Non-pigmented ciliary epithelial cell (primary cell): ENCODE measurements at regions not wholly inside any gene's neighbourhood (a gene's known extent, or its start where the extent isn't known, plus 50 kb on each side); places are given as distances from the start of the nearest gene placed in this dataset.
"Not testable (repeated sequence)": the region's sequence is repeated elsewhere in the genome, so short reads cannot be mapped to it uniquely, and the experiment has no call there.

Experiments used
- DNase-seq: peaks from one replicate; pipeline ENCODE4 v3.0.0-alpha.2; 2010; ENCODE audit warnings: low read depth

DNA sequence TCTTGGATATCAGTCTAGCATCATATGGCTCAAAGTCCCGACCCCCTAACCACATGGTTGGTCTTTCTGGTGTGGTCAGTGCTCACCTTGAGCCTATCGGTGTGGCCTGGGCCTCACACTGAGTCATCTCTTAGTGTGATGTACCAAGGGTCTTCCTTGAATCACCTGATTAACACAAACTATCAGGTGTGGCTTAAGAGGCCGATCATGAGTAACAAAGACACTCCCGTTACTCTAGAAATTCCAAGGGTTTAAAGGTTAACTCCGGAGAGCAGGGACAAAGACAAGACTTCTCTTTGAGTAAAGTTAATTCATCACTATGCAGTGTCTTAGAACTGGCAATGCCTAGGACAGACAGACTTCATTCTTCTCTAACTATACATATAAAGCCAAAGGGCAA lies 52.3 kb upstream of the ARMC3 start:
- no peak for DNase-seq

DNA sequence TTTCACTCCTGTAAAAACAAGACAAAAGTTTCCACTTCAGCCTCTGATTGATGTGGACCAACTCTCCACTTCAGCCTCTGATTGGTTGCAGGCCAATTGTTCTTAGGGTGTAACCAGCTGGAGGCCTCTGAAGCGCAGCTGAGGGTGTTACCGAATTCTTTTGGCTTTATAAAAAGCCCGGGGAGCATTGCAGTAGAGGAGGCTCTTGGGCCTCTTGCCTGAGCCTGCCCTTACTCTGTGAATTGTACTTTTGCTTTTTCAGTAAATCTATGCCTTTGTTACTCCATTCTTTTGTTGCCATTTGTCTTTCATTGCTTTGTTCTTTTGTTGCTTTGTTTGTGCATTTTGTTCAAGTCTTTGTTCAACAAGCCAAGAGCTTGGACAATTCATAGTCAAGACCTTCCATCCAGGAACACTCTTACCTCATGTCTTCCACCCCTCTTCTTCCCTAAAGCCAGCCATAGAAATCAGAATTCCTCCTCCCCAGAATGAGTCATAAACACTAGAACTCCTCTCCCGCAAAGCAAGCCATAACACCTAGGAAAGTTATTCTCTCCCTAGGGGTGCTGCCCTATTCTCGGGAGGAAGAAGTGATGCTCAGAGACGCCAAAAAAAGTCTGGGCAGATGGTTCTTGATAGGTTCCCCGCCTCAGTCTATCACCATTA lies 53.5 kb upstream of the ARMC3 start:
- DNase-seq = no peak

DNA sequence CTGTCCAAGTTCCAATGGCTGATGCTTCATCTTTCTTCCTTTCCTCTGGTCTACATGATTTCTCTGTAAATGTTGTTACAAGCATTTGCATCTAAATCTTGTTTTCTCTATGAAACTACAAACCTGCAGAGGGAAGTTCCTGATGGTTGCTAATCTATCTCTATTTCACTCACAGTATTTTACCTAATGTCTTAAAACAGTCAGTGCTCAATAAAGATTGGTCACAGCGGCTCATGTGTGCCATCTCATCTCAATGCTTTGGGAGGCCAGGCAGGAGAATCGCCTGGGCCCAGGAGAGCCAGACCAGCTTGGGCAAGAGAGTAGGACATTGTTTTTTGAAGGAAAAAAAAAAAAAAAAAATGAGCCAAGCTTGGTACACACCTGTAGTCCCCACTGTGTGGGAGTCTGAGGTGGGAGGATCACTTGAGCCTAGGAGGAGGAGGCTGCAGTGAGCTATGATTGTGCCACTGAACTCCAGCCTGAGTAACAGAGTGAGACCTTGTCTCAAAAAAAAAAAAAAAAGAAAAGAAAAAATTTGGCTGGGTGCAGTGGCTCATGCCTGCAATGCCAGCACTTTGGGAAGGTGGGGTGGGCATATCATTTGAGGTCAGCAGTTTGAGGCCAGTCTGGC lies 71.3 kb upstream of the ARMC3 start:
- no peak for DNase-seq

DNA sequence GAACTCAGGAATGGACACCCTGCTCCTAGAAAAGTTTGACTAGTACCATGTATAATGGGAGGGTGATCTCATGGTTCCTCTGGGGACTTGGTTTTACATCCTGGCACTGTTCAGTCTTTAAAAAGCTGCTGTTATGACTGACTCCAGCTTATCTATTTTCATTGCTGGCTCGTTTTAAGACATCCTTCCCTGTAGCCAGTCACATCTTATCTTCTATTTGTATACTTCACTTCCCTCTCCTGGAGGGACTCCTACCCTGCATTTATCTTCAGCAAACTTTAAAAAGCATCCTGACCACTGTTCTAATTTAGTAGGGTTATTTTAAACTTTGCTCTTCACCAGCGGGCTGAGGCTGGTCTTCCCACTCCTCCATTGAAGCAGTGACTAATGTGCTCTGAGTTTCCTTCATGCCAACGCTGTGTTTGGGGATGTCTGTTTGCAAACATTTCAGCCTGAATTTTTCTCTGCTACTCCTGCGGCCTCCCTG lies 72.9 kb upstream of the ARMC3 start:
- DNase-seq = no peak

DNA sequence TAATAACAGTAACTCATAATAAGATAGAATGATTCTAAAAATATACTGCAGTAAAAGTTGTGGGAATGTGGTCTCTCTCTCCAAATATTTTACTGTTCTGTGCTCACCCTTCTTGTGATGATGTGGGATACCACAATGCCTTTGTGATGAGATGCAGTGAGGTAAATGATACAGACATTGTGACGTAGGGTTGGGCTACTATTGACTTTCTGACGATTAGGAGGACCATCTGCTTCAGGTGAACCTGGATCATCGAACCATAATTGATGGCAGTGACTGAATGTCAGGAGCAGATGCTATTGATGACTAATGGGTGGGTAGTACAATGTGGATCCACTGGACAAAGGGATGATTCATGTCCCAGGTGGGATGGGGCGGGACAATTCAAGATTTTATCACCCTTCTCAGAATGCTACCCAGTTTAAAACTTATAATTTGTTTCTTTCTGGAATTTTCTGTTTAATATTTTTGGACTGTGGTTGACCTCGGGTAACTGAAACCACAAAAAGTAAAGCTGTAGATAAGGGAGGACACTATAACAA lies 73.9 kb upstream of the ARMC3 start:
- no peak for DNase-seq

DNA sequence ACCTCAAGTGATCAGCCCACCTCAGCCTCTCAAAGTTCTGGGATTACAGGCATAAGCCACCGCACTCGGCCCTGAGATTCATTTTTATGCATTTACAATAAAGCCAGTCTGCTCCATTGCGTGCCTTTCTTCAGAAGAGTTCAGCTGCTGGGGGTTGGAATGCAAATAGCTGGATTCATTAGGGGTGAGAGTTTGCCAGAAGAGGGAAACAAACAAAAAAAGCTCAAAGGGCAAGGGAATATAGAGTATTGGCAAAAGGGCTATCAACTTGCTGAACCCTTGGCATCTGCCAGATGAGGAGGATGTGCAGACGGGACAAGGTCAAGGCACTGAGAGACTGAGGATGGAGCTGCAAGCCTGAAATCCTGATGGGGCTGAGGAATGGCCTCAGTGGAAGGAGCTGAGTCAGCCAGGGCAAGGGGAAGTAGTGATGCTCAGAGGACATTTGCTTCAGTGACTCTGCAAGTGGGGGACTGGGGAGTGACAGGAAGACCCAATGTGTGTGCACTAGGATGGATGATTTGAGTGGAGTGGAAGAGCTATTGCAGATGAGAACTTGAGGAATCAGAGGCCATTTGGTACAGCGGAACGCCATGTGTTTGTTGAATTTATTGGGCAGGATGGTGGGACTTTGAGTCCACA lies 75.0 kb upstream of the ARMC3 start:
- no peak for DNase-seq

DNA sequence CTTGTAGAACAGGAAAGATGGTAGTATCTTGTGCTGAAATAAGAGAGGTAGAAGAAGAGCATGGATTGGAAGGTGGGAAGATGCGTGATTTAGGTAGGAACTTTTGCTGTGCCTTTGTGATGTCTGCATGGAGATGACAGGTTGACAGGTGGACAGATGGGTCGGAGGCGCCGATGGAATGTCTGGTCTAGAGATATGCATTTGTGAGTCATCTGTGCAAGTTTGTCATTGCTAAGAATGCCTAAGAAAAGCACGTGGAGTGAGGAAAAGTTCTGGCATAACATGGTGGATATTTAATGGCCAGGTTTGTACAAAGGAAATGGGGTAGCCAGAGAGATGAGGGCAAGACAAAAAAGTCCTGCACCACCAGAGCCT lies 76.0 kb upstream of the ARMC3 start:
- DNase-seq = no peak

DNA sequence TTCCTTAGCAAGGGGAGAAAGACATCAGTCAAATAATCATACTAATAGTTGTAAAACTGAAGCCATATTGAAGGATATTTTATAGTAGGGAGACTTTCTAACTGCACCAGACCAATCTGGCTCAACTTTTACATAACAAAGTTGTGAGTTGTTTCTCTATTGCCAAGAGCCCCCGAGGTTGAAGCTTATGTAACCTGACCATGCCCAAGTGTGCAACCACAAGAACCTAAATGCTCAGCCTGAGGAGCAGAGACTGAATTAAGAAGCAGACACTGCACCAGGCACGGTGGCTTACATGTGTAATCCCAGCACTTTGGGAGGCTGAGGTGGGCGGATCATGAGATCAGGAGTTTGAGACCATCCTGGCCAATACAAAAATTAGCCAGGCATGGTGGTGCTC lies 77.3 kb upstream of the ARMC3 start:
- no peak for DNase-seq

DNA sequence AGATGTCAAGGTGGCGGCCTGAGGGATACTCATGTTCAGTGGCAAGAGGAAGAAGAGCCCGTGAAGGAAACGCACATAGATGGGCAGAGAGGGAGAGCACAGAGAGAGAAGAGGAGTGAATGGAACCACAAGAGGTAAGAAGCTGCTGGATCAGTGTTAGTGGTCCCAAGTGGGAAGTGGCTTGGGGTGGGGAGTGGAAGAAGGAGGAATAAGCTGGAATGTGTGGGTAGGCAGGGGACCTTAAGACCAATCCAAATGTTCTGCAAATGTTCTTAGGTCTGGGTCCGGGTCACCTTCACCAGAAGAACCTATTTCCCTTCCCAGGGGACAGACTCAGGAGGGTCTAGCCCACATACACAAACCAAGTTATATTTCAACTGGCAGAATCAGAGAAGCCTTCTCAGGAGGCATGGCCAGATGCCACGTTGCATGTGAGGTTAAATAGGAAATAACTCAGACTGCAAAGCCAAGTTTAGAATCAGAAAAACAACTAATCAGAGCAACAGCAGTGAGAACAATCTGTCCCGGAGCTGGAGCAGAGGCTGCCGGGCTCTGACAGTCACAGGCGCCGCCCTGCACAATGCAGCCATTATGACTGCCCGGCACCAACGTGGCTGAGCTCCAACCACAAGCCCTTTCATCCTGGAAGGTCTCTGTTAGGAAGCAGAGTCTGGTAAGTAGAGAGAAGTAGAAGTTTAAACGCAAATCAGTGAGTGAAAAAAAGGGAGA lies 78.6 kb upstream of the ARMC3 start:
- no peak for DNase-seq

DNA sequence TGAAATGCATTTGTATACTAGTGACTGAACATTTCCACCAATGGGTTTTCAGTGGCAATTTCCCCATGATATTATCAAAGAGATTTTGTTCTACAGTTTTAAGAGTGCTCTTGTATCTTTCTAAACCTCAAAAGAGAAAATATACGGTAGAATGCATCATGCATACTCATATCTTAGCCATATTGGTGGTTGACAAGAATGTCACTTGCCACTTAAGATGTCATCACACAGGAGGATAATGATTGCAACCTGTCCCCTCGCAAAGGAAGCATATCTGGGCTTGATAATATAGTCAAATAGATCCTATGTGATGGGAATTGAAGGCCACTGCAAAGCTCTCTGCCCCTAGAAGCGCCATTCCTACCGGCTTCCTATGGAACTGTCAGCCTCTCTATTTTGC lies 79.3 kb upstream of the ARMC3 start:
- DNase-seq = no peak

DNA sequence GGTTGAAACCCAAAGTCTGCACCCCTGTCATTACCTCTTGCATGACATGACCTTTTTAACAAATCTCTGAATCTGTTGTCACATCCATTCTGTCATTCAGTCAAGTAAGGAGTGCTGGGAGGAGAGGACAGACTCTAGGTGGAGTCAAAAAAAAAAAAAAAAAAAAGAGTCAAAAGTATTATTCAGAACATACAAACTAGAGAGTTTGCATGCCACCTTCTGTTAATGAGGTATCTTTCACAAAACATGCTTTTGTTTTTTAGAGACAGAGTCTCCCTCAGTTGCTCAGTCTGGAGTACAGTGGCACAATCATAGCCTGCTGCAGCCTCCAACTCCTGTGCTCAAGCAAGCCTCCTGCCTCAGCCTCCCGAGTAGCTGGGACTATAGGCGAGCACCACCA lies 81.6 kb upstream of the ARMC3 start:
- DNase-seq = no peak

DNA sequence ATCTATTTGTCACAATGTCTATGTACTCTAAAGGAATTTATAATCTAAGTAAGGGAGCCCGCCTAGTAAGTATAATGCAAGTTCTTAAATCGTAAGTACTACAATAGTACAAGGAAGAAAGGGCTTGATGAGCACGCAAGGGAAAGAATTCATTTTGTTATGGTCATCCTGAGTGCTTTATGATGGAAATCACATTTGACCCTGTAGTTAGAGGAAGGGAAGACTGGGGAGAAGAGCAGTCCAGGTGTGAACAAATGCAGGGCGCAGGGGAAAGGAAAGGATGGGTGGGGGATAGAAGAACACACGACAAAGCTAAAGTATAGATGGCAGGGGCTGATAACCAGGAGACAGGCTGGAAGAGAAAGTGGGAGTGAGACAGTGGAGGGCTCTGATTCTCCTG lies 88.2 kb upstream of the ARMC3 start:
- no peak for DNase-seq

DNA sequence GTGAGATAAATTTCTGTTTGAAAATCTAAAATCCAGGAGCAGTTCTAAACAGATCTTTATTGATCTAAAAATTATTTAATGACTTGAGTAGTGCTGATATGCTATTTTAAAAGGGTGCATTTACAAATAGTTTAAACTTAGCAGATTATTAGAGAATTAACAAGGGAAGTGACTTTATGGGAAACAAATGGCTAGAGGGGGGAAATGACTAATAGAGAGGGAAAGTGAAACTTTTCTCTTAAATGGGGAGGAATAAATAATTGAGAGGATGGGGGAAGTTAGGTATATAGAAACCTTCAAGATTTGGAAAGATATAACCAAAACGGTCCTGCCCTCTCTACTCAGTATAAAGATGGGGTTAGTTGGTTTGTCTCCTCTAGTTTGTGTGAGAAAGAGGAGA lies 90.1 kb upstream of the ARMC3 start:
- no peak for DNase-seq

DNA sequence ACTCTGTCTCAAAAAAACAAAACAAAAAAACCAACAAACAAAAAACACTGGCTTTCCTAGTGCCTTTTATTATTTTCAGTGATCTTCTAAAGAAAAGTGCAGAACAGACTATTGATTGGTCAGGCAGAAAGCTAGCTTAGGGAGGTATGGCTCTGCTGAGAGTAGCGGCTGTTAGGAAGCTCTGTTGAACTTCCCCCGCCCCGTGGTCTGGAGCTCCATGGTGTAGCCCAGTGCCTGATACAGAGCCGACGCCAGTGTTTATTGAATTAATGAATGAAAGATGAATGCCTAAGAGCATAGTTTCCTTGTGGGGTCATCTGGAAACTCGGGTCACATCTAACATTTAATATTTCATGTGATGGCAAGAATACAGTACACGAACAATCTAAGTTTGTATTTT lies 90.5 kb upstream of the ARMC3 start:
- no peak for DNase-seq

DNA sequence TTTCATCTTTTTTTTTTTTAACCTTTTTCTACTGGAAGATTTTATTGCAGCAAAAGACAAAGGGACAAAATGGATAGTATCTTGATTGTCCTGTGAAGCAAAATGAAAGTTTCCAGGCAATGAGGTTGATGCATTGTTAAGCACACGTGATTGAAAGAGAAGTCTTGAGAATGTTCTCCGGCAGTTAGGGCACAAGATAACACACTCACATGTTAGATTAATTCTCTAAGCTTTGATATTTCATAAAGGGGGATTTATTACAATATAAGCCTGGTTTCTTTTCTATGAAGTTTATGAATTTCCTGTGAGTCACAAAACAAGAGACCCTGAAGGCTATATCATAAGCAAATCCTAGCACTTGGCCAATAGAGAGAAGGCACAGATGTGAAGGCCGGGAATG lies 93.4 kb upstream of the ARMC3 start:
- no peak for DNase-seq

DNA sequence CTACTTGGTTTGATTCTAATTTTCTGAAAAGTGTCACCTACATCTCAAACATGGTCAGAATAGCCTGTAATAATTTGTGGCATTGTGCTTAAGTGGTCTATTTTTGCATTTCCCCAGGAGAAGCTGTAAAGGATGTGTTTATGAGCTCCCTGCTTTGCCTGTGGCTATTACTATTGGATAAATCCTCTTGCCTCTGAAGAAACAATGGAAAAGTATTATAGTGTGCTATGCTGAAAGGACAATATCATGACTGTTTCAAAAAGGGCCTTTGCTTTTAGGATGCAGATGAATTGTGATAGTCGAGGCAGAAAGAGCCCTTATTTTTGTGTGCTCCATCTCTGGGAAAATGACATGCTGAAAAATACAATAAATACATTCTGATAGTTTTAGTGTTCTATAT lies 94.1 kb upstream of the ARMC3 start:
- no peak for DNase-seq

DNA sequence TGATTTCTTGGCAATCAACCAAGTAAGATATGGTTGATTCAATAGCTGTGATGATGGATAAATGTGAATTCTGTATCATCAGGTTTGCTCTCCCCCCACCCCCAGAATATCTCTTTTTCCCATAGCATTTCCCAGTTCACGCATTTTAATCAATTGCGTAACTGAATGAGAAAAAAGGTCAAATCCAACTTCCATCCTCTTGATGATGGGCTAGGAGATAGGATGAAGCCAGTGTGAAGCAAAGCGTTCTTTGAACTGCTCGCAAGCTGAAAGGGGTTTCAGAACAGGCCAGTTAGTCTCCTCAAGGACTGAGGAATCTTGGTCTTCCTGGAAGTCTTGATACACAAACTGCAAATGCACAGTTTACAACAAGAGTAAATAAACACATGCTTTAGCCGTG lies 94.5 kb upstream of the ARMC3 start:
- DNase-seq = no peak

DNA sequence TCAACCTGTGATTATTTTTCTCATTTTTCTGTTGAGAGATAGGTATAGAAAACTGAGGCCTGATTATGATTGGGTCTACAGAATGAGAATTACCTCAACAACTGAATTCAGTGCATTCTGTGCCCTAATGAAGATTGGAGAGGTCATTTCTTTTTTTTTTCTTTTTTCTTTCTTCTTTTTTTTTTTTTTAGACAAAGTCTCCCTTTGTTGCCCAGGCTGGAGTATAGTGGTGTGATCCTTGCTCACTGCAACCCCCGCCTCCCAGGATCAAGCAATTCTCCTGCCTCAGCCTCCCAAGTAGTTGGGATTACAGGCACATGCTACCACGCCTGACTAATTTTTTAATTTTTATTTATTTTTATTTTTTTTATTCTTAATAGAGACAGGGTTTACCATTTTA lies 95.0 kb upstream of the ARMC3 start:
- DNase-seq = no peak

DNA sequence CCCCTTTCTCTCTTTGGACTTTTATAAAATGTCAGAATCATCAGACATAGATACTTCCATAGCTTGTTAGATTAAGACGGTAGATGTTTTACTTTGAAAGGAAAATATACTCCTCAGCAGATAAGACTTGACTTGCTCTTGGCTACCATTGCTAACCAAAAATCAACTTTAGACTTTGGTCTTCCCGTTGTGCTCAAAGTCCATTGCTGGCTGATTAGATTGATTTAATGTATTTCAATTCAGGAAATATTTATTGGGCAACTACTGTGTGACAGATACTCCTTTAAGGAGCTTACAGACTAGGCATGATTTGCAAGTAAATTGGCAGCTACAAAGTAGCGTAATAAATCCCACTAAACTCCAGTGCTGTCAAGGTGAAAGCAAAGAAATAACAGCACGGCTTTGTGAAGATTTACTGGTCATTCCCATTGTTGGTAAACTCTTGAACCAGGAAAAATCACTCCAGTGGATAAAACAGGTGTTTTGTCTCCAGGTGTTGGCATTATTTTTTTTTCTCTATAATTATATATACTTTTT lies 95.7 kb upstream of the ARMC3 start:
- DNase-seq = no peak

DNA sequence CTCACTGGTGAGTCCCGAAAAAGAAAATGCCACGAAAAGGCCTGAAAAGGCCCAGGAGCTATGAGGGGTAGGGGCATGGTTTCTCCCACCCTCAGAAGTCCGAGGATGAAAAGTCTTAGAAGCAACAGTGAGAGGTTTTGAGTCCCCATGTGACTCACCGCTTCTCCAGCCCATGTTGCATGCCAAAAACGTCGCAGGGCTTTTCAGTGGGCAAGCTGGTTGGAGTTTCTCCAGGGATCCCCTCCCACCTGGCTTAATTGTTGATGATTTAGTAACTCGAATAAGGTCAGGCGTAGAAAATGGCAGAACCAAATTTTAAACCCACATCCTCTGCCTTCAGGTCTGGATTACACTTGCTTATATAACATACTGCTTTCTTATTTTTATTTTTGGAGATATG lies 96.3 kb upstream of the ARMC3 start:
- no peak for DNase-seq

DNA sequence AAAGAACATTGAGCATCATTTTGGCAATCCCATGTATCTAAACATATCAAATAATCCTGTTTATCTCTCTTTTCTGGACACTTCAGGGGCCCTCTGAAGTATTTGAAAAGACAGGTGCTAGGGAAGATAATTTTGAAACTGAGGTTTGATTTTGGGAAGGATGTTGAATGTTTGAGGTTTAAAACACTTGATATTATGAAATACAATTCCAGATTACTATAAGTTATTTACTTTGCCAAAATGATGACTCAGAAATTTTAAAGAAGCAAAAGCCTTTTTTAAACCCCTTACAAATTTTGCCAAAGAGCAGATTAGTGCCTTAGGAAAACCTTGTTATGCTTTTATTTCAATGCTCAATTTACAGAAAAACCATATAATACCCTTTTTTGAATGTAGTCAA lies 99.1 kb upstream of the ARMC3 start:
- not testable (repeated sequence) for DNase-seq

DNA sequence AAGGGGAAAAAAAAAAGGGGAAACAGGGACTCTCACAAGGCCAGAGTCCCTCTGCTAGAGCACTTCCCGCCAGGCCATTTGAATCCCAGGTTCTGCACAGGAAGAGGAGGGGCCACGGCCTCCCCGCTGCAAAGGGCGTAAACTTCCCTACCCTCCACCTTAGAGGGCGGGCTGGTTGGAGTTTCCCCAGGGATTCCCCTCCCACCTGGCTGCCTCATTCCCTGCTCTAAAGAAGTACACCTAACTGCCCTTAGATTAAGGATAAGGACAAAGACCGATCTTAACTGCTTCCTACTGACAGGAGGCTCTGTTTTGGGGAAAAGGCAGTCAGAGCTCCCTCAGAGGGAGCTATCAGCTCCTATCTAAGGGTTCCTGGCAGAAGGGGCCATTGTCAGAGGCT lies 102.0 kb upstream of the ARMC3 start:
- DNase-seq = no peak

DNA sequence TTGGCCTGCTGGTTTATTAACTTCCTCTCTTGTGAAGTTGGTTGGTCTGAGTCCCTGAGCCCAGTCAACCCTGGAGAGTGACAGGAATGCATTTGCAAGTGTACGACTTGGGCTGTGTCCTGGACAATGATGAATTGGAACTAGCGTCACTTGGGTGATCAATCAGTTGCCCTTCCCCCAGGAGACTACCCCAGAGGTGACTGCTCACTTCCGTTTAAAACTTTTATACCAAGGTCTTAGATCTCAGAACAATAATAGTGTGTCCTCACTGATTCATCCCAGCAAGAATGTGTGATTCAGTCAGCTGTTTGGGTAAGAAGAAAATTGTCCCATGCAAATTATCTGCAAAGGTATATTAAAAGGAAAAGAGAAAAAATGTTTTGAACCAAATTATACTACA lies 102.9 kb upstream of the ARMC3 start:
- peak; percentile 60 for DNase-seq
